ENCODE measurements at regions not wholly inside any gene's neighbourhood (a gene's known extent, or its start where the extent isn't known, plus 50 kb on each side); places are given as distances from the start of the nearest gene placed in this dataset.

- H3K36me3 ChIP-seq (ENCODE audit: insufficient read depth, low read length), result no peaks in the 10 kb centered on the region
- H2AFZ ChIP-seq (ENCODE audit: low read depth, low read length), result no peak overlapping the region
- H3F3A ChIP-seq (ENCODE audit: insufficient read depth, low read length, poor library complexity, severe bottlenecking), result no peaks in the 10 kb centered on the region
- H3K4me2 ChIP-seq (ENCODE audit: low read length), result no peak overlapping the region
- no peaks in the 10 kb centered on the region for H3K9me3 ChIP-seq (ENCODE audit: low read length)
- TF ChIP-seq TAF1 (IDR thresholded peaks at IDR 0.05; ENCODE audit: low read depth) (no peak), RAD21 (conservative IDR thresholded peaks at IDR 0.05) (no peak), EZH2 (IDR thresholded peaks at IDR 0.05; ENCODE audit: borderline replicate concordance, insufficient read depth, low read length, poor library complexity, severe bottlenecking) (no peak), CTCF (IDR thresholded peaks at IDR 0.05; ENCODE audit: poor library complexity, severe bottlenecking) (no peak), POLR2AphosphoS5 (IDR thresholded peaks at IDR 0.05) (no peak), REST (IDR thresholded peaks at IDR 0.05; ENCODE audit: borderline replicate concordance) (no peak), SMC3 (conservative IDR thresholded peaks at IDR 0.05; ENCODE audit: poor library complexity) (no peak)
- H3K27ac ChIP-seq (ENCODE audit: low read length), result no peak overlapping the region
- H3K9me2 ChIP-seq (ENCODE audit: insufficient read depth, low read length), result no peaks in the 10 kb centered on the region
- H3K9ac ChIP-seq (ENCODE audit: low read length), result no peak overlapping the region
- H3K27me3 ChIP-seq (ENCODE audit: insufficient read depth, low read depth, low read length), result no peaks in the 10 kb centered on the region
- no peaks in the 10 kb centered on the region for H3K79me2 ChIP-seq (replicated peaks; ENCODE audit: insufficient read depth, low read length)
- no peak overlapping the region for H3K4me3 ChIP-seq (ENCODE audit: low read length)
- no peaks in the 10 kb centered on the region for H4K20me1 ChIP-seq (ENCODE audit: insufficient read depth)
These were observed 248.3 kb upstream of the TBL1XR1 start for GRCh38 chr3:177445549-177445948.

GRCh38 chr3:177446165-177446601 lies 248.9 kb upstream of the TBL1XR1 start:
- no peaks in the 10 kb centered on the region for H3K36me3 ChIP-seq (ENCODE audit: insufficient read depth, low read length)
- no peak overlapping the region for H3K4me2 ChIP-seq (ENCODE audit: low read length)
- no peak overlapping the region for H3K27ac ChIP-seq (ENCODE audit: low read length)
- H2AFZ ChIP-seq (ENCODE audit: low read depth, low read length), result no peak overlapping the region
- no peaks in the 10 kb centered on the region for H3K9me3 ChIP-seq (ENCODE audit: low read length)
- no peaks in the 10 kb centered on the region for H3K9me2 ChIP-seq (ENCODE audit: insufficient read depth, low read length)
- no peak overlapping the region for H3K9ac ChIP-seq (ENCODE audit: low read length)
- no peaks in the 10 kb centered on the region for H3K79me2 ChIP-seq (replicated peaks; ENCODE audit: insufficient read depth, low read length)
- H4K20me1 ChIP-seq (ENCODE audit: insufficient read depth), result no peaks in the 10 kb centered on the region
- H3K4me3 ChIP-seq (ENCODE audit: low read length), result no peak overlapping the region
- no peaks in the 10 kb centered on the region for H3F3A ChIP-seq (ENCODE audit: insufficient read depth, low read length, poor library complexity, severe bottlenecking)
- H3K27me3 ChIP-seq (ENCODE audit: insufficient read depth, low read depth, low read length), result no peaks in the 10 kb centered on the region
- no peak for TF ChIP-seq CTCF (IDR thresholded peaks at IDR 0.05; ENCODE audit: poor library complexity, severe bottlenecking)

All from neural cell (in vitro differentiated cells).